ENCODE measurements at regions not wholly inside any gene's neighbourhood (a gene's known extent, or its start where the extent isn't known, plus 50 kb on each side); places are given as distances from the start of the nearest gene placed in this dataset.

GRCh38 chr13:107854880-107855279, 360.5 kb downstream of the LIG4 start:
- DNase-seq (ENCODE audit: extremely low spot score) = no peak
- no peak for TF ChIP-seq CTCF (IDR thresholded peaks at IDR 0.05; ENCODE audit: control extremely low read depth, extremely low read depth, low read depth, missing control alignments)
- CTCF ChIA-PET = no interaction called here
- POLR2A ChIA-PET = no interaction called here

- CTCF ChIA-PET = no interaction called here
- POLR2A ChIA-PET = no interaction called here
- no peak for TF ChIP-seq CTCF (IDR thresholded peaks at IDR 0.05; ENCODE audit: control extremely low read depth, extremely low read depth, low read depth, missing control alignments)
- DNase-seq (ENCODE audit: extremely low spot score) = no peak
Measured at GRCh38 chr13:107852072-107852471, 363.3 kb downstream of the LIG4 start.

- POLR2A ChIA-PET = no interaction called here
Measured at GRCh38 chr13:107851670-107852069, 363.7 kb downstream of the LIG4 start.

GRCh38 chr13:107847406-107847805, 367.9 kb downstream of the LIG4 start:
- no peak for TF ChIP-seq CTCF (IDR thresholded peaks at IDR 0.05; ENCODE audit: control extremely low read depth, extremely low read depth, low read depth, missing control alignments)
- ChIA-PET CTCF (no interaction called here), POLR2A (no interaction called here)
- no peak for DNase-seq (ENCODE audit: extremely low spot score)

More at GRCh38 chr13:107851670-107852069, 363.7 kb downstream of the LIG4 start:
- no peak for DNase-seq (ENCODE audit: extremely low spot score)
- CTCF ChIA-PET = no interaction called here
- TF ChIP-seq CTCF (IDR thresholded peaks at IDR 0.05; ENCODE audit: control extremely low read depth, extremely low read depth, low read depth, missing control alignments) = no peak

- ChIA-PET CTCF (no interaction called here), POLR2A (no interaction called here)
- no peak for DNase-seq (ENCODE audit: extremely low spot score)
- no peak for TF ChIP-seq CTCF (IDR thresholded peaks at IDR 0.05; ENCODE audit: control extremely low read depth, extremely low read depth, low read depth, missing control alignments)
Measured at GRCh38 chr13:107846642-107847041, 368.7 kb downstream of the LIG4 start.

- DNase-seq (ENCODE audit: extremely low spot score) = no peak
- ChIA-PET CTCF (no interaction called here), POLR2A (no interaction called here)
- no peak for TF ChIP-seq CTCF (IDR thresholded peaks at IDR 0.05; ENCODE audit: control extremely low read depth, extremely low read depth, low read depth, missing control alignments)
Measured at GRCh38 chr13:107845911-107846310, 369.4 kb downstream of the LIG4 start.

- ChIA-PET POLR2A (no interaction called here), CTCF (no interaction called here)
- DNase-seq (ENCODE audit: extremely low spot score) = no peak
- TF ChIP-seq CTCF (IDR thresholded peaks at IDR 0.05; ENCODE audit: control extremely low read depth, extremely low read depth, low read depth, missing control alignments) = no peak
Measured at GRCh38 chr13:107843681-107844080, 371.7 kb downstream of the LIG4 start.
